ENCODE measurements at regions not wholly inside any gene's neighbourhood (a gene's known extent, or its start where the extent isn't known, plus 50 kb on each side); places are given as distances from the start of the nearest gene placed in this dataset.
"Not testable (repeated sequence)": the region's sequence is repeated elsewhere in the genome, so short reads cannot be mapped to it uniquely, and the experiment has no call there.

GRCh38 chr20:40046703-40047102 lies 642.3 kb downstream of the MAFB start:
- DNase-seq (ENCODE audit: extremely low read depth, low read depth) = no peak
- TF ChIP-seq CTCF (IDR thresholded peaks at IDR 0.05; ENCODE audit: low read depth, low read length) = no peak

GRCh38 chr20:40037511-40037910 lies 651.5 kb downstream of the MAFB start:
- no peak for DNase-seq (ENCODE audit: extremely low read depth, low read depth)
- TF ChIP-seq CTCF (IDR thresholded peaks at IDR 0.05; ENCODE audit: low read depth, low read length) = no peak

GRCh38 chr20:40029589-40029988 lies 659.4 kb downstream of the MAFB start:
- no peak for DNase-seq (ENCODE audit: extremely low read depth, low read depth)
- no peak for TF ChIP-seq CTCF (IDR thresholded peaks at IDR 0.05; ENCODE audit: low read depth, low read length)

GRCh38 chr20:40019510-40019909 lies 669.5 kb downstream of the MAFB start:
- TF ChIP-seq CTCF (IDR thresholded peaks at IDR 0.05; ENCODE audit: low read depth, low read length) = no peak
- no peak for DNase-seq (ENCODE audit: extremely low read depth, low read depth)

GRCh38 chr20:40017765-40018164 lies 671.3 kb downstream of the MAFB start:
- TF ChIP-seq CTCF (IDR thresholded peaks at IDR 0.05; ENCODE audit: low read depth, low read length) = no peak

GRCh38 chr20:40016890-40017289 lies 672.1 kb downstream of the MAFB start:
- DNase-seq (ENCODE audit: extremely low read depth, low read depth) = no peak

More at GRCh38 chr20:40017765-40018164, 671.3 kb downstream of the MAFB start:
- DNase-seq (ENCODE audit: extremely low read depth, low read depth) = no peak

GRCh38 chr20:40016392-40016791 lies 672.6 kb downstream of the MAFB start:
- DNase-seq (ENCODE audit: extremely low read depth, low read depth) = no peak
- TF ChIP-seq CTCF (IDR thresholded peaks at IDR 0.05; ENCODE audit: low read depth, low read length) = no peak

More at GRCh38 chr20:40016890-40017289, 672.1 kb downstream of the MAFB start:
- no peak for TF ChIP-seq CTCF (IDR thresholded peaks at IDR 0.05; ENCODE audit: low read depth, low read length)

- not testable (repeated sequence) for DNase-seq (ENCODE audit: extremely low read depth, low read depth)
Measured at GRCh38 chr20:40012026-40012425, 677.0 kb downstream of the MAFB start.
